ENCODE measurements at regions not wholly inside any gene's neighbourhood (a gene's known extent, or its start where the extent isn't known, plus 50 kb on each side); places are given as distances from the start of the nearest gene placed in this dataset.

- no peak for TF ChIP-seq CTCF (IDR thresholded peaks at IDR 0.05; ENCODE audit: extremely low read depth, insufficient read depth, missing control alignments)
- in situ Hi-C loops (cut with MboI; ENCODE audit: low pct_unique_long_range_greater_than_20kb, low sequenced_read_pairs, unreplicated experiment) = loop anchor here (25.0 kb wide), 2 partner anchors 1025 to 1175 kb away; partner anchors contain the start of gene JARID2
- no peak for DNase-seq (ENCODE audit: low spot score)
These were observed 94.4 kb downstream of the CD83 start for GRCh38 chr6:14212020-14212419.

DNA sequence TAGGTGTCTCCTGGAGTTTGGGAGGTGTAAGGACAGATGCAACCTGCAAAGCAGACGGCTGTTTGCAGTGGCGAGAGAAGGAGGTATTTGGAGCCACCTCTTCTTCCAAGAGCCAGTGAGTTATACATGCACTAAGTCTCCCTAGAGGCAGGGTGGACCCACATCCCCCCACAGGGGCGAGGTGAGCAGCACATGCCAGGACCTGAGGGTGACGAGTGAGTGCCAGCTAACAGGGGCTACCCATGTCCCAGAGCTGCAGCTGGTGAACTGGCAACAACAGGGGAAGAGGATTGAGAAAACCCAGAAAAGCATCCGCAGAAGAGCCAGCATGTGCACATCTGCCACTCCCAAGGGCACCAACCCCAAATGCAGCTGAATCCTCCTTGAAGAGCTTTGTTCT lies 95.1 kb downstream of the CD83 start:
- DNase-seq (ENCODE audit: low spot score) = no peak
- no peak for TF ChIP-seq CTCF (IDR thresholded peaks at IDR 0.05; ENCODE audit: extremely low read depth, insufficient read depth, missing control alignments)
- in situ Hi-C loops (cut with MboI; ENCODE audit: low pct_unique_long_range_greater_than_20kb, low sequenced_read_pairs, unreplicated experiment) = loop anchor here (25.0 kb wide), 2 partner anchors 1025 to 1175 kb away; partner anchors contain the start of gene JARID2

DNA sequence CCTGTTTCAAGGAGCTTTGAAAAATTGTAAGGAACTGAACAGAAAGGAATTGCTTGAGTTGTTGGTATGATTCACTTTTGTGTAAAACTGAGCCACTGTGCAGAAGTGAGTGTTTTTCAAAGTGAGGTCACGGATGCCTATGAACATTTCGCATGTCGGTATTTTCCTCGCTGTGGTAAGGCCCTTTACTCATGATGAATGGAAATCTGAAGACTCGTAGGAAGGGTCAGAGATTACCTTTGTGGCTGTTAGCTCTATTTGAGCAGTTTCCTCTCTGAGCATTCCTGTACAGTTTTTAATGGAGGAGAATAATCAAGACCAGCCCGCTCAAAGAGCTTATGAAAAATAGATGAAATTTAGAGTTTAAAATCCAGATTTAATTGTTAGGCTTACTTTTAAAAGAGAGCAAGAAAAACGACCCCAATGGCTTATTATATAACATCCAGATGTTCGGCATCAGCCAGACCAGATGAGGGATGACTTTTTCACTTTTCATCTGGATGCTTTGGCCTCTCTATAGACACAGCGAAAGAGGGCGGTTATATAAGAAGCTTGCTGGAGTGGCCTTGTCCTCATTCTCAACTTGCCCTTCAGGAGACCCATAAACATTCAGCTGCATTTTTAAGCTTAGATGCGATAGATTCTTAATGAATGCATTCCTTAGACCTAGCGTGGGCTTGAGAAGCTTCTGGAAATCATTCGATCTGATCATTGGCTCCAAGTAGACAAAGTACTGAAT lies 99.5 kb downstream of the CD83 start:
- no peak for DNase-seq (ENCODE audit: low spot score)
- in situ Hi-C loops (cut with MboI; ENCODE audit: low pct_unique_long_range_greater_than_20kb, low sequenced_read_pairs, unreplicated experiment) = loop anchor here (25.0 kb wide), 2 partner anchors 1020 to 1170 kb away; partner anchors contain the start of gene JARID2
- TF ChIP-seq CTCF (IDR thresholded peaks at IDR 0.05; ENCODE audit: extremely low read depth, insufficient read depth, missing control alignments) = no peak

- no peak for DNase-seq (ENCODE audit: low spot score)
- in situ Hi-C loops (cut with MboI; ENCODE audit: low pct_unique_long_range_greater_than_20kb, low sequenced_read_pairs, unreplicated experiment) = loop anchor here (25.0 kb wide), 2 partner anchors 1019 to 1169 kb away; partner anchors contain the start of gene JARID2
- no peak for TF ChIP-seq CTCF (IDR thresholded peaks at IDR 0.05; ENCODE audit: extremely low read depth, insufficient read depth, missing control alignments)
These were observed 100.4 kb downstream of the CD83 start for GRCh38 chr6:14217728-14218518.

DNA sequence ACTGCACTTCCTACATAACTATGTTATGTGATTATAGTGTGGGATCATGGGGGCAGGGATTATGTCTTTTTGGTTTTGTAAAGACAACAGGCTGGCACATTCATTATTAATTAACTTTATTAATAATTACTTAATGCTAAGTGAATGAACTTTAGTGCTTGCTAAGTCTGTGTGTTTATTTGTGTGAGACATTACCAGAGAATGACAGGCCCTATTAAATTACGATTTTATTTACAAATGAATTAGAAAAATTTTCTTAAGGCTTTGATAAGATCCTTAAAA lies 100.9 kb downstream of the CD83 start:
- DNase-seq (ENCODE audit: low spot score) = no peak
- in situ Hi-C loops (cut with MboI; ENCODE audit: low pct_unique_long_range_greater_than_20kb, low sequenced_read_pairs, unreplicated experiment) = loop anchor here (25.0 kb wide), 2 partner anchors 1019 to 1169 kb away; partner anchors contain the start of gene JARID2
- TF ChIP-seq CTCF (IDR thresholded peaks at IDR 0.05; ENCODE audit: extremely low read depth, insufficient read depth, missing control alignments) = no peak

GRCh38 chr6:14221564-14222279 lies 104.2 kb downstream of the CD83 start:
- no peak for DNase-seq (ENCODE audit: low spot score)
- in situ Hi-C loops (cut with MboI; ENCODE audit: low pct_unique_long_range_greater_than_20kb, low sequenced_read_pairs, unreplicated experiment) = loop anchor here (25.0 kb wide), 2 partner anchors 1016 to 1166 kb away; partner anchors contain the start of gene JARID2
- TF ChIP-seq CTCF (IDR thresholded peaks at IDR 0.05; ENCODE audit: extremely low read depth, insufficient read depth, missing control alignments) = no peak

Data from GM13977 (cell line).